ENCODE measurements at regions not wholly inside any gene's neighbourhood (a gene's known extent, or its start where the extent isn't known, plus 50 kb on each side); places are given as distances from the start of the nearest gene placed in this dataset.

DNA sequence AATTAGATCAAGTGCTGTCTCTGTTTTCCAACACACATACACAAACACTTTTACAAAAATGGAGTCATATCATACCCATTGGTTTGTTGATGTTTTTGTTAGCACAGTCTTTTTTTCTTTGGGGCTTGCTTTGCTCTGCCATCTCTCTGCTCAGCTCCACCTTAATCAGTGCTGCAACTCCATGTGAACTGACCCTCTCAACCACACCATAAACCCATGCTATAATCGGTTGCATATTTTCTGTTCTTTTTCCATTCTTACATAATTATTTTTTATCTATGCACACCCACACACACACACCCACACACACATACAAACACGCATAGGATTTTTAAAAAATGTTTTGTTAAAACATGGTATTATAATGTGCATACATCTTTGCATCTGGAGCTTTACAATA lies 91.0 kb upstream of the CDH13 start:
- TF ChIP-seq, protein P1, sequence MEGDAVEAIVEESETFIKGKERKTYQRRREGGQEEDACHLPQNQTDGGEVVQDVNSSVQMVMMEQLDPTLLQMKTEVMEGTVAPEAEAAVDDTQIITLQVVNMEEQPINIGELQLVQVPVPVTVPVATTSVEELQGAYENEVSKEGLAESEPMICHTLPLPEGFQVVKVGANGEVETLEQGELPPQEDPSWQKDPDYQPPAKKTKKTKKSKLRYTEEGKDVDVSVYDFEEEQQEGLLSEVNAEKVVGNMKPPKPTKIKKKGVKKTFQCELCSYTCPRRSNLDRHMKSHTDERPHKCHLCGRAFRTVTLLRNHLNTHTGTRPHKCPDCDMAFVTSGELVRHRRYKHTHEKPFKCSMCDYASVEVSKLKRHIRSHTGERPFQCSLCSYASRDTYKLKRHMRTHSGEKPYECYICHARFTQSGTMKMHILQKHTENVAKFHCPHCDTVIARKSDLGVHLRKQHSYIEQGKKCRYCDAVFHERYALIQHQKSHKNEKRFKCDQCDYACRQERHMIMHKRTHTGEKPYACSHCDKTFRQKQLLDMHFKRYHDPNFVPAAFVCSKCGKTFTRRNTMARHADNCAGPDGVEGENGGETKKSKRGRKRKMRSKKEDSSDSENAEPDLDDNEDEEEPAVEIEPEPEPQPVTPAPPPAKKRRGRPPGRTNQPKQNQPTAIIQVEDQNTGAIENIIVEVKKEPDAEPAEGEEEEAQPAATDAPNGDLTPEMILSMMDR (IDR thresholded peaks at IDR 0.05): no peak
- TF ChIP-seq, protein P2, sequence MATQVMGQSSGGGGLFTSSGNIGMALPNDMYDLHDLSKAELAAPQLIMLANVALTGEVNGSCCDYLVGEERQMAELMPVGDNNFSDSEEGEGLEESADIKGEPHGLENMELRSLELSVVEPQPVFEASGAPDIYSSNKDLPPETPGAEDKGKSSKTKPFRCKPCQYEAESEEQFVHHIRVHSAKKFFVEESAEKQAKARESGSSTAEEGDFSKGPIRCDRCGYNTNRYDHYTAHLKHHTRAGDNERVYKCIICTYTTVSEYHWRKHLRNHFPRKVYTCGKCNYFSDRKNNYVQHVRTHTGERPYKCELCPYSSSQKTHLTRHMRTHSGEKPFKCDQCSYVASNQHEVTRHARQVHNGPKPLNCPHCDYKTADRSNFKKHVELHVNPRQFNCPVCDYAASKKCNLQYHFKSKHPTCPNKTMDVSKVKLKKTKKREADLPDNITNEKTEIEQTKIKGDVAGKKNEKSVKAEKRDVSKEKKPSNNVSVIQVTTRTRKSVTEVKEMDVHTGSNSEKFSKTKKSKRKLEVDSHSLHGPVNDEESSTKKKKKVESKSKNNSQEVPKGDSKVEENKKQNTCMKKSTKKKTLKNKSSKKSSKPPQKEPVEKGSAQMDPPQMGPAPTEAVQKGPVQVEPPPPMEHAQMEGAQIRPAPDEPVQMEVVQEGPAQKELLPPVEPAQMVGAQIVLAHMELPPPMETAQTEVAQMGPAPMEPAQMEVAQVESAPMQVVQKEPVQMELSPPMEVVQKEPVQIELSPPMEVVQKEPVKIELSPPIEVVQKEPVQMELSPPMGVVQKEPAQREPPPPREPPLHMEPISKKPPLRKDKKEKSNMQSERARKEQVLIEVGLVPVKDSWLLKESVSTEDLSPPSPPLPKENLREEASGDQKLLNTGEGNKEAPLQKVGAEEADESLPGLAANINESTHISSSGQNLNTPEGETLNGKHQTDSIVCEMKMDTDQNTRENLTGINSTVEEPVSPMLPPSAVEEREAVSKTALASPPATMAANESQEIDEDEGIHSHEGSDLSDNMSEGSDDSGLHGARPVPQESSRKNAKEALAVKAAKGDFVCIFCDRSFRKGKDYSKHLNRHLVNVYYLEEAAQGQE (IDR thresholded peaks at IDR 0.05; ENCODE audit: insufficient read depth in 1 of 2, low read depth in 2 of 2, low read length in 1 of 2): no peak
- TF ChIP-seq POLR2AphosphoS5 (IDR thresholded peaks at IDR 0.05; ENCODE audit: low read depth, low read length): no peak
- TF ChIP-seq TCF7L2 (IDR thresholded peaks at IDR 0.05; ENCODE audit: low read depth, low read length): no peak
